Astrocyte of the hippocampus (primary cell): ENCODE measurements at regions not wholly inside any gene's neighbourhood (a gene's known extent, or its start where the extent isn't known, plus 50 kb on each side); places are given as distances from the start of the nearest gene placed in this dataset.
A peak's percentile ranks its signal among the peaks of the same experiment; 100 is the strongest.
"Not testable (repeated sequence)": the region's sequence is repeated elsewhere in the genome, so short reads cannot be mapped to it uniquely, and the experiment has no call there.

Experiments
- DNase-seq: peaks from one replicate; pipeline ENCODE4 v3.0.0; 2011; ENCODE audit warnings: low read depth, low spot score

DNA sequence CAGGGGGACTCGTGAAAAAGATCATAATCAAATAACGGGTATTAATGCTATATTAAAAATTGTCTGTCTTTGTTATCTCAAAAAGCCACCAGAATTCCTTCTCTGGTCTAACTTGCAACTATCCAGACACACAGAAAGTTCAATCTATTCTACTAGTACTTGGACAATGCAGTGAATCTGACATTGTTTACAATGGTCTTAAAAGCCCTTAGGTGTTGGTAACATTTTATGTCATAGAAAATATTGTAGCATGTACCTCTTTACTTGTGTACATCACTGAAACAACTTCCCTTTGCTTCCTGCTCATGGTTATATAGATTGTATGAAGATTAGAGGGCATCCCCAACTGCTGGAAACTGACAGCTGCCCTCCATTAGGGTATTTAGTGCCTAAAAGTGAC lies 71.1 kb upstream of the PPP3CA start:
- DNase-seq, result no peak

- no peak for DNase-seq
Observed at GRCh38 chr4:101418055-101418454, 70.7 kb upstream of the PPP3CA start.

- no peak for DNase-seq
Observed at GRCh38 chr4:101417046-101417445, 69.7 kb upstream of the PPP3CA start.

DNA sequence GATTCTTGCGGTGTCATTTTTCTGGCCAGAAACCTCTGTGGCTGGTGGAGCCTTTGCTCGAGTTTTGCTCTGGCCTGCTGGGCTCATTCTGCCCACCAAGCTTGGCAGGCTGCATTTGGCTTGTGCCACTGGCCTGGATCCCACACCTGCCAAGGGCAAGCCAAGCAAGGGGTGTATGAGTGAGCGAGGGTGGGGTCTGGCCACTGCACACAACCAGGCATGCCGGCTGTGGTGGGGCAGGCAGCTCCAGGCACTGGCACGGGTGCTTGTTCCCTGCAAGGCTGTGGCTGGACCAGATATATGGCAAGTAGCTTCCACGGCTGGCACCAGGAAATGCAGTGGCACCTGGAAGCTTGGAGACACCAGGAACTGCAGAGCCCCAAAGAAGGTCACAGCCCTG lies 68.6 kb upstream of the PPP3CA start:
- DNase-seq, result no peak

- DNase-seq, result no peak
Observed at GRCh38 chr4:101414496-101414895, 67.2 kb upstream of the PPP3CA start.

DNA sequence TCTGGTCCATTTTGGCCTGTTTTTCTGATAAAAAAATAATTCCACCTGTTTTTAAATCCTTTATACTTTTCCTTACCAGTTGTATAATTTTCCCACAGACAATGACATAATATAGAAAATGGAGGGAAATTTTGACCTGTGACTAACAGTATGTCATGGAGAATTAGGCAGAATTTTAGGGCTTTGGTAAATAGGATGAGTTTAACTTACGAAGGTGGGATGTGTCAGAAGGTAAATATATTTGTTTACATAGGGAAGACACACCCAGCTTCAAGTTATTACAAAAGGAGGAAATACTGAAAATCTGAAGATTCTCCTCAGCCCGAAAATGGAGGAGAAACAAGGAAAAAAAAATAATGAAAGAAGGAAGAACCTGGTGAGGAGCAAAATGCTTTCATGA lies 64.6 kb upstream of the PPP3CA start:
- no peak for DNase-seq

DNA sequence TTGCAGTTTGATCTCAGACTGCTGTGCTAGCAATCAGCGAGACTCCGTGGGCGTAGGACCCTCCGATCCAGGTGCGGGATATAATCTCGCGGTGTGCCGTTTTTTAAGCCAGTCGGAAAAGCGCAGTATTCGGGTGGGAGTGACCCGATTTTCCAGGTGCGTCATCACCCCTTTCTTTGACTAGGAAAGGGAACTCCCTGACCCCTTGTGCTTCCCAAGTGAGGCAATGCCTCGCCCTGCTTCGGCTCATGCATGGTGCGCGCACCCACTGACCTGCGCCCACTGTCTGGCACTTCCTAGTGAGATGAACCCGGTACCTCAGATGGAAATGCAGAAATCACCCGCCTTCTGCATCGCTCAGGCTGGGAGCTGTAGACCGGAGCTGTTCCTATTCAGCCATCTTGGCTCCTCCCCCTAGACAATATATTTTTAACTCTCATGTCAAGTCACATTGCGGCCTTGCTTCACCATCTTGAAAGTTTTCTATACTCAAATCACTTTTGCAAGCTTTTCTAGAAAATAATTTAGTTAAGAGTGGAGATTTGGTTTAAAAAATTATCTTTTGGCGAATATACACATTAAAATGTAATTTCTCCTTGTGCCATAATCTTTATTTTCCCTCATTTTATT lies 64.1 kb upstream of the PPP3CA start:
- not testable (repeated sequence) for DNase-seq

- peak; percentile 73 for DNase-seq
Observed at GRCh38 chr4:101400096-101400495, 52.8 kb upstream of the PPP3CA start.

DNA sequence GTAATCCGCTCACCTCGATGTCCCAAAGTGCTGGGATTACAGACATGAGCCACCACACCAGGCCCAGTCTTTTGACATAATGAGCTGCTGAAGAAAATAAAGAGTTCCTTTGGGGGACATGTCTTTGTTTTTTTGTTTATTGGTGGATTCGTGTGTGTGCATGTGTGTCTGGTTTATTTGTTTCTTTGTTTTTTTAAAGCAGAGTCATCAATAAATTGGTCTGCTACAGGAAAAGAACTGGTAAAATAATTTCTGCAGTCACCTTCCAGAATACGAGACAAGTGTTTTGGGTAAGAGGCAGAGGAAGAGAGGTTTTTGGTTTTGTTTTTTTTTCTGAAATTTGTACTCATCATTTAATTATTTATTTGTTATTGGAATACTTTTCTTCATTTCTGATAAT lies 51.5 kb upstream of the PPP3CA start:
- DNase-seq, result no peak
